Gastroesophageal sphincter (tissue), 3 donors: ENCODE measurements at regions not wholly inside any gene's neighbourhood (a gene's known extent, or its start where the extent isn't known, plus 50 kb on each side); places are given as distances from the start of the nearest gene placed in this dataset.

ENCODE experiments used
- CTCF ChIP-seq, 4 experiments: fragments of 200-600 bp in 2 of 4; fragments of 450-650 bp in 2 of 4; sonication (generic) in 1 of 4; IDR thresholded peaks; one replicate each; pipeline ENCODE4 v1.5.1; 2017 to 2019; ENCODE audit warnings: antibody characterized with exemption in 4 of 4, mild to moderate bottlenecking in 2 of 4, moderate library complexity in 2 of 4
- POLR2AphosphoS5 ChIP-seq: sonication (generic); formaldehyde crosslinking; IDR thresholded peaks from one replicate; pipeline ENCODE4 v1.6.1; 2017; ENCODE audit warnings: antibody characterized with exemption

- TF ChIP-seq CTCF (IDR thresholded peaks at IDR 0.05) (no peak), POLR2AphosphoS5 (no peak)
These were observed 974.5 kb upstream of the HS3ST1 start for GRCh38 chr4:12403175-12403574.
